GM21619 (cell line): ENCODE measurements at regions not wholly inside any gene's neighbourhood (a gene's known extent, or its start where the extent isn't known, plus 50 kb on each side); places are given as distances from the start of the nearest gene placed in this dataset.
"Not testable (repeated sequence)": the region's sequence is repeated elsewhere in the genome, so short reads cannot be mapped to it uniquely, and the experiment has no call there.

Source experiments
- ATAC-seq: cut with Tn5 transposase; IDR thresholded peaks from one replicate; pipeline ENCODE4 v1.9.1; 2021; ENCODE audit not compliant: unreplicated experiment

- no peak for ATAC-seq
Observed at GRCh38 chr15:95051861-95052260, 820.5 kb downstream of the MCTP2 start.

GRCh38 chr15:95059346-95059905 lies 828.1 kb downstream of the MCTP2 start:
- no peak for ATAC-seq

GRCh38 chr15:95068701-95069521 lies 837.5 kb downstream of the MCTP2 start:
- ATAC-seq, result no peak

GRCh38 chr15:95075792-95076677 lies 844.7 kb downstream of the MCTP2 start:
- no peak for ATAC-seq

- ATAC-seq, result no peak
Observed at GRCh38 chr15:95076678-95076990, 845.3 kb downstream of the MCTP2 start.

- no peak for ATAC-seq
Observed at GRCh38 chr15:95078003-95078402, 846.6 kb downstream of the MCTP2 start.

GRCh38 chr15:95080228-95080627 lies 848.9 kb downstream of the MCTP2 start:
- not testable (repeated sequence) for ATAC-seq

- ATAC-seq, result no peak
Observed at GRCh38 chr15:95085056-95085455, 853.7 kb downstream of the MCTP2 start.

GRCh38 chr15:95086531-95087252 lies 855.3 kb downstream of the MCTP2 start:
- ATAC-seq, result no peak

GRCh38 chr15:95087253-95087609 lies 855.9 kb downstream of the MCTP2 start:
- no peak for ATAC-seq

- ATAC-seq, result no peak
Observed at GRCh38 chr15:95091444-95091843, 860.1 kb downstream of the MCTP2 start.

GRCh38 chr15:95095250-95095649 lies 863.9 kb downstream of the MCTP2 start:
- no peak for ATAC-seq

GRCh38 chr15:95096651-95097050 lies 865.3 kb downstream of the MCTP2 start:
- ATAC-seq, result no peak

GRCh38 chr15:95097361-95097760 lies 866.0 kb downstream of the MCTP2 start:
- ATAC-seq, result no peak

GRCh38 chr15:95105229-95105628 lies 873.9 kb downstream of the MCTP2 start:
- no peak for ATAC-seq

GRCh38 chr15:95106801-95107200 lies 875.4 kb downstream of the MCTP2 start:
- ATAC-seq, result no peak

GRCh38 chr15:95108673-95109072 lies 877.3 kb downstream of the MCTP2 start:
- no peak for ATAC-seq

GRCh38 chr15:95111969-95112368 lies 880.6 kb downstream of the MCTP2 start:
- no peak for ATAC-seq

- no peak for ATAC-seq
Observed at GRCh38 chr15:95113041-95113440, 881.7 kb downstream of the MCTP2 start.

GRCh38 chr15:95119041-95119610 lies 887.8 kb downstream of the MCTP2 start:
- ATAC-seq, result no peak

GRCh38 chr15:95120595-95120994 lies 889.2 kb downstream of the MCTP2 start:
- ATAC-seq, result no peak
